ENCODE measurements at regions not wholly inside any gene's neighbourhood (a gene's known extent, or its start where the extent isn't known, plus 50 kb on each side); places are given as distances from the start of the nearest gene placed in this dataset.

- Histone ChIP-seq H3K9ac (ENCODE audit: low read length) (no peak overlapping the region), H3K27me3 (ENCODE audit: insufficient read depth, low read length) (no peaks in the 10 kb centered on the region), H3K9me2 (ENCODE audit: low read depth, low read length) (no peaks in the 10 kb centered on the region), H3K4me3 (ENCODE audit: low read depth, low read length, poor library complexity, severe bottlenecking) (no peak overlapping the region), H3K4me1 (ENCODE audit: insufficient read depth, low read length, severe bottlenecking) (no peaks in the 10 kb centered on the region), H2AFZ (ENCODE audit: low read length) (no peak overlapping the region), H3F3A (ENCODE audit: insufficient read depth, low read length) (no peaks in the 10 kb centered on the region), H3K79me2 (ENCODE audit: insufficient read depth, low read length) (no peaks in the 10 kb centered on the region), H3K4me2 (ENCODE audit: low read length) (no peak overlapping the region), H3K9me3 (ENCODE audit: low read length) (no peaks in the 10 kb centered on the region), H3K27ac (ENCODE audit: low read depth, low read length, poor library complexity, severe bottlenecking) (no peak overlapping the region), H3K36me3 (ENCODE audit: insufficient read depth, low read length) (no peaks in the 10 kb centered on the region), H4K20me1 (ENCODE audit: insufficient read depth, low read length) (no peaks in the 10 kb centered on the region)
- no peak for TF ChIP-seq CTCF (IDR thresholded peaks at IDR 0.05; ENCODE audit: low read length)
- no peak for TF ChIP-seq EZH2 (IDR thresholded peaks at IDR 0.05; ENCODE audit: borderline replicate concordance, low read length)
These were observed 131.8 kb upstream of the TOPAZ1 start for GRCh38 chr3:44109771-44110361.

GRCh38 chr3:44110648-44111047 lies 131.0 kb upstream of the TOPAZ1 start:
- no peaks in the 10 kb centered on the region for H3K27me3 ChIP-seq (ENCODE audit: insufficient read depth, low read length)
- H2AFZ ChIP-seq (ENCODE audit: low read length), result no peak overlapping the region
- no peak overlapping the region for H3K27ac ChIP-seq (ENCODE audit: low read depth, low read length, poor library complexity, severe bottlenecking)
- no peaks in the 10 kb centered on the region for H3K4me1 ChIP-seq (ENCODE audit: insufficient read depth, low read length, severe bottlenecking)
- no peak overlapping the region for H3K9ac ChIP-seq (ENCODE audit: low read length)
- TF ChIP-seq EZH2 (IDR thresholded peaks at IDR 0.05; ENCODE audit: borderline replicate concordance, low read length), result no peak
- no peaks in the 10 kb centered on the region for H3K9me3 ChIP-seq (ENCODE audit: low read length)
- no peaks in the 10 kb centered on the region for H3F3A ChIP-seq (ENCODE audit: insufficient read depth, low read length)
- H3K36me3 ChIP-seq (ENCODE audit: insufficient read depth, low read length), result no peaks in the 10 kb centered on the region
- H3K4me3 ChIP-seq (ENCODE audit: low read depth, low read length, poor library complexity, severe bottlenecking), result no peak overlapping the region
- no peaks in the 10 kb centered on the region for H4K20me1 ChIP-seq (ENCODE audit: insufficient read depth, low read length)
- no peaks in the 10 kb centered on the region for H3K9me2 ChIP-seq (ENCODE audit: low read depth, low read length)
- H3K4me2 ChIP-seq (ENCODE audit: low read length), result no peak overlapping the region
- H3K79me2 ChIP-seq (ENCODE audit: insufficient read depth, low read length), result no peaks in the 10 kb centered on the region

GRCh38 chr3:44111482-44111881 lies 130.2 kb upstream of the TOPAZ1 start:
- Histone ChIP-seq H3K36me3 (ENCODE audit: insufficient read depth, low read length) (no peaks in the 10 kb centered on the region), H2AFZ (ENCODE audit: low read length) (no peak overlapping the region), H3F3A (ENCODE audit: insufficient read depth, low read length) (no peaks in the 10 kb centered on the region), H3K4me1 (ENCODE audit: insufficient read depth, low read length, severe bottlenecking) (no peaks in the 10 kb centered on the region), H3K79me2 (ENCODE audit: insufficient read depth, low read length) (no peaks in the 10 kb centered on the region), H3K9me3 (ENCODE audit: low read length) (no peaks in the 10 kb centered on the region), H3K4me2 (ENCODE audit: low read length) (no peak overlapping the region), H3K27ac (ENCODE audit: low read depth, low read length, poor library complexity, severe bottlenecking) (no peak overlapping the region), H3K9ac (ENCODE audit: low read length) (no peak overlapping the region), H3K9me2 (ENCODE audit: low read depth, low read length) (no peaks in the 10 kb centered on the region), H3K4me3 (ENCODE audit: low read depth, low read length, poor library complexity, severe bottlenecking) (no peak overlapping the region), H4K20me1 (ENCODE audit: insufficient read depth, low read length) (no peaks in the 10 kb centered on the region), H3K27me3 (ENCODE audit: insufficient read depth, low read length) (no peaks in the 10 kb centered on the region)
- TF ChIP-seq CTCF (IDR thresholded peaks at IDR 0.05; ENCODE audit: low read length) (no peak), EZH2 (IDR thresholded peaks at IDR 0.05; ENCODE audit: borderline replicate concordance, low read length) (no peak)

GRCh38 chr3:44114142-44114541 lies 127.5 kb upstream of the TOPAZ1 start:
- peak; percentile 66 for TF ChIP-seq CTCF (IDR thresholded peaks at IDR 0.05; ENCODE audit: low read length)
- no peak for TF ChIP-seq EZH2 (IDR thresholded peaks at IDR 0.05; ENCODE audit: borderline replicate concordance, low read length)
- H3F3A ChIP-seq (ENCODE audit: insufficient read depth, low read length), result no peaks in the 10 kb centered on the region
- H4K20me1 ChIP-seq (ENCODE audit: insufficient read depth, low read length), result no peaks in the 10 kb centered on the region
- no peak overlapping the region for H3K4me2 ChIP-seq (ENCODE audit: low read length)
- H3K79me2 ChIP-seq (ENCODE audit: insufficient read depth, low read length), result no peaks in the 10 kb centered on the region
- no peaks in the 10 kb centered on the region for H3K36me3 ChIP-seq (ENCODE audit: insufficient read depth, low read length)
- H3K4me3 ChIP-seq (ENCODE audit: low read depth, low read length, poor library complexity, severe bottlenecking), result no peak overlapping the region
- H3K27ac ChIP-seq (ENCODE audit: low read depth, low read length, poor library complexity, severe bottlenecking), result no peak overlapping the region
- no peak overlapping the region for H2AFZ ChIP-seq (ENCODE audit: low read length)
- no peak overlapping the region for H3K9ac ChIP-seq (ENCODE audit: low read length)
- H3K27me3 ChIP-seq (ENCODE audit: insufficient read depth, low read length), result no peaks in the 10 kb centered on the region
- H3K9me3 ChIP-seq (ENCODE audit: low read length), result no peaks in the 10 kb centered on the region
- H3K4me1 ChIP-seq (ENCODE audit: insufficient read depth, low read length, severe bottlenecking), result no peaks in the 10 kb centered on the region
- no peaks in the 10 kb centered on the region for H3K9me2 ChIP-seq (ENCODE audit: low read depth, low read length)
